ENCODE measurements at regions not wholly inside any gene's neighbourhood (a gene's known extent, or its start where the extent isn't known, plus 50 kb on each side); places are given as distances from the start of the nearest gene placed in this dataset.
"Not testable (repeated sequence)": the region's sequence is repeated elsewhere in the genome, so short reads cannot be mapped to it uniquely, and the experiment has no call there.

DNA sequence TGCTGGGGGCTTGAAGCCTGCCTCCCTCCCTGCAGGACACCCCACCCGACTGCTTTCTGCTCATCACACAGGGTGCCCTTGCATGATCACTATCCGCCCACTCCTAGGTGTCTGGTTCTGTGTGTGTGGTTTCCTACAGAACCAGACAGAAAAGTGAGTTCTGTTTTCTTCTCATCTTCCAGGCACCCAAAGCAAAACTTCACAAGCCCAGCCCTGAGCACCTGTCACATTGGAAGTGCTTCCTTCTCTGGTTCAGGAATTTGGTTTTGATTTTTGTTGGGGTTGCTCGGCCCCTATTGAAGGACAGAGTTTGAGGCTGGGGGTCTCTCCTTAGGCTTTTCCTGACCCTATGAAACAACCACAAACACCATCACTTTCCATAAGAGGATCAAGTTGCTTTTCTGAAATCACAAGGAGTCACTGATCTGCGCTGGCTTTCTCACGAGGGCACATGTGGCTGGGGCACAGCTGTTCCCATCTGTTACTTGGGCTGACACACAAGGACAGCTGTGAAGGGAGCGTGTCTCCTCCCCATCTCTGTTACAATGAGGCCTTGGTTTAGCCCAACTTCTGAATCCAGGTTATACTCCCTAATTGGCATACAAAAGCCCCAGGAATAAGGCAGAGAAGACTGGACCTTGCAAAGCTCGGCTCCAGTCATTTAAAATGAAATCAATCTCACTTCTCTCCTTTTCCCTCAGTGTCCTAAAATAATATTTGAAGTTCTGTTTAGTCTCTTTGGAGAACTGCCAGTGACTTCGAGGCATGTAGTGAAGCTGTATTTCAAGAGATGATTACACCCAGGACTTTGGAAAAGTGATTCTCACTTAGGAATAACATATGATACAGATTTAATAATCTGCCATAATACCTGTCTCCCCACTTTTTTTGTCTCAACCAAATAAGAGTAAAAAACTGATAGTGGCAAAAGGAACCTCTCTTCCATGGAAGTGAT, 213.1 kb upstream of the GAS1 start:
- DNase-seq, result no peak

GRCh38 chr9:87167161-87167560, 219.9 kb upstream of the GAS1 start:
- no peak for DNase-seq

DNA sequence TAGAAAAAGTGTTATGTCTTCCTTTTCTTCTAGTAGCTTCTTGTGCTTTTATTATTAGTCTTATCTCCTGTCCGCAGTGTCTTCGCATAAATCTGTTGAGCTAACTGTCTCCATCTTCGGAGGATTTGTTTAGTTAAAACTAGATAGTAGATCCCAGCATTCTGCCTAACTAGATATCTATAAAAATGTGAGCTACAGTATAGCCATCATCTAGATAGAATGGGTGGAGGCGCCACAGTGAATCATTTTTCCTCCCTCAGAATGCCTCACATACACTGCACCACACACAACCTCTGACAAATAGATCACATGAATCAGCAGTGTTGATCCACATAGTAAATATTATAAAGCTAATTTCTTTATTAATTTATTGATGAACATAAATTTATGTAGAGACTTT, 220.3 kb upstream of the GAS1 start:
- DNase-seq, result no peak

DNA sequence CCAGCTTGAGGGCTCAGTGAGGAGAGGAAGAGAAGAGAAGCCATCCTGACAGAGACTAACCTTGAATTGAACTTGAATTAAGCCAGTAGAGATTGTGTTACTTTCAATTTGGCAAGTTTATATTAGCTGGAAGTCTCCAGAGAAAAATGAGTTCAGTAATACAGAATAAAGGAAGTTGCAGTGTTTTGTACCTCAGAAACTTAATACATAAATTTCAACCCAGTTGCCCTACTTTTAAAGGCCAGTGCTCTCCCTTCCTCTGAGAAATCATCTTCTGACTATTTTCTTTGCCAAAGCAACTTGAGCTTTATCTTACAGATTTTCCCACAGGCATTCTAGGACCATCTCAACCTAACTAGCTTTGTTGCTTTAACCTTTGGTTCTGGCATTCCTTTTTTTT, 231.0 kb upstream of the GAS1 start:
- DNase-seq, result no peak

GRCh38 chr9:87179553-87180340, 232.4 kb upstream of the GAS1 start:
- no peak for DNase-seq

- no peak for DNase-seq
Measured at GRCh38 chr9:87180361-87180760, 233.1 kb upstream of the GAS1 start.

DNA sequence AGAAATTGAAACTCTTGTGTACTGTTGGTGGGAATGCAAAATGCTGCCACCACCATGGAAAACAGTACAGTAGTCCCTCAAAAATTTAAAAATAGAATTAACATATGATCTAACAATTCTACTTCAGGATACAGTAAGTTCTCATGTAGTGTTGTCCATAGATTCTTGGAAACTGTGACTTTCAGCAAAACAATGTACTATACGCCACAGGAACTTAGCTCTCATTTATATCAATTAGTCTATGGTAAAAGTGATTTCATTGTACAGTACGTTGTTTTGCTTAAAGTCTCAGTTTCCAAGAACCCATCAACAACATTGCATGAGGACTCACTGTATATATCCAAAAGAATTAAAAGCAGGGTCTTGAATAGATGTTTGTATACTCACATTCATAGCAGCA, 233.5 kb upstream of the GAS1 start:
- no peak for DNase-seq

- DNase-seq, result no peak
Measured at GRCh38 chr9:87181670-87182069, 234.4 kb upstream of the GAS1 start.

GRCh38 chr9:87184956-87185642, 237.8 kb upstream of the GAS1 start:
- no peak for DNase-seq

GRCh38 chr9:87187656-87188055, 240.3 kb upstream of the GAS1 start:
- DNase-seq, result no peak

DNA sequence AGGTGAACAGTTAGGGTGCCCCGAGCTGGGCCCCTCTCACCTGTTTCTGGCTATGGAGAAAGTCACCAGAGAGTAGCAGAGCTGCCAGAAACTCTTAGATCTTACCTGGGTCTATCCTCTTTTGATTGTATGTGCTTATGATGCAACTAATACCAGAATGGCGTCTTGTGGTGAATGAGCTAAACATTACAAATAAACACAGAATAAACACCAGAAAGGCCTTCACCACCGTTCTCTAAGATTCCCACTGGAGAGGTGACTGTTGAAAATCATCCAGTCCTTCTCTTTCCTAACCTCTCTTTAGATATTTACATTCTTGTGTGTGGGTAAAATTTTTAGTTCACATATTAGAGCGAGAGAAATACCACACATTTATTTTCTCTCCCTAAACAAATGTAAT, 241.7 kb upstream of the GAS1 start:
- DNase-seq, result no peak

- DNase-seq, result no peak
Measured at GRCh38 chr9:87193151-87193550, 245.8 kb upstream of the GAS1 start.

- no peak for DNase-seq
Measured at GRCh38 chr9:87193925-87194868, 246.9 kb upstream of the GAS1 start.

DNA sequence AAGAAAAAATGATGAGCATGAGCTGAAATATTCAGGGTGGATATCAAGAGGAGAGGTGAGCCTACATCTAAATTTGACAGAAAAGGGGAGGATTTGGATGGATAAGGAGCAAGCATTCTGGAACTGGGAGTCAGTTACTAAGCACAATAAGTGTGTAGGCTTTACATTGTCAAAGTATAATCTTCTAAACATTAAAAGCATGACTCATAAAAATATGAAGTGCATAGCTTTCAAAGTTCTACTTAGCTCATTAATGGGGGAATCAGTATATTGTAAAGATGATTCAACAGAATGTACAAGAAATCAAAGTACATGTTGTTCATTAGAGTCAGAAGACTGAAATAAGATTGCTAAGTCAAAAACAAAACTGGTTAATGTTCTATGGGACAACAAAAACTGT, 248.0 kb upstream of the GAS1 start:
- DNase-seq, result no peak

DNA sequence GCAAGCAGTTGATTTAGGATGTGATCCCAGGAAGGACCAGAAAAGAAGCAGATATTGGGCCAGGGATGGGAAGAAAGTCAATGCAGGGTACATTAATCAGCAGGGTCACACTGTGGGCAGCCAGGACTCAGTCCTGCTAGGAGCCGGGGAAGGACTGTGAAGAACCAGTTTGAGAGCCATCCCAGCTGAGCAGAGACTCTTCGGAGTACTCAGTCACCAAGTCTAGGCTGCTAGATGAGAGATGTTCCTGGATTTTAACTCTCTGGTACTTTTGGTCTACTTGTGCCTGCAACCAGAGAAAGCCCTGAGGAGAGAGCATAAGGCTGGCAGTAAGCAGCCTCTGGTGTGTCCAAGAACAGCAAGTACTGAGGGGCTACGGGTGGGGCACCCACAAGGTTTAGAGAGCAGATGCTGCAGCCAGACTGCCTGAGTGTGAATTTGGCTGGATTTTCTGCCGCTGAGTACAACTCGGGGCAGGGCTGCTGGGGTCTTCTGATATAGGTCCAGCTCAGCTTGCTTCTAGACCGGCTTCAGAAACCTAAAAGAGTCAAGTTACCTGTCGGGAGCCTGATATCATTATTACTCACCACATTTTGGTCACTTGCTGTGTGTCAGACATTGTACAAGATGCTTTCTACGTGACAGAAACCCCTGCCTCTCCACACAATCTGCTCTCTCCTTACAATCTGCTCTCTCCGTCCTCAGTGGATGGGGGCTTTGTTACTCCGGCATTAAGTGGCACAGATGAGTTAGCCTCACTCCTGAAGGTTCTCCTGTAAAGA, 250.2 kb upstream of the GAS1 start:
- DNase-seq, result no peak

DNA sequence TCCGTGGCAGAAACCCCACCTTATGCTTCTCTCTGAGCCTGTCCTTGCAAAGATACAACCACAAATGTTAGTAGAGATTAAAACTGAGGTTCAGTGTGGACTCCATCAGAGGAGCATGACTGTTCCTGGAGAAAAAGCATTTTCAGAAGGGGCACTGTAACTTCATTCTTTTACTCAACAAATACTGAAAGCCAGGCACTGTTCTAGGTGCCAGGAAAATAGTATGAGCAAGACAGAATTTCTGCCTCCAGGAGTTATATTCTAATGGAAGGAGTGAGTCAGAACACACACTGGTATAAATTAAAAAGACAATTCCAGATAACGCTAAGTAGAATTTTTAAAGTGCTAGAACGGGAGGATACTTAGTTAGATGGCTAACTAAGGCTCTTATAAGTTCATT, 251.4 kb upstream of the GAS1 start:
- DNase-seq, result no peak

- DNase-seq, result no peak
Measured at GRCh38 chr9:87199278-87199677, 252.0 kb upstream of the GAS1 start.

- DNase-seq, result no peak
Measured at GRCh38 chr9:87199782-87200181, 252.5 kb upstream of the GAS1 start.

DNA sequence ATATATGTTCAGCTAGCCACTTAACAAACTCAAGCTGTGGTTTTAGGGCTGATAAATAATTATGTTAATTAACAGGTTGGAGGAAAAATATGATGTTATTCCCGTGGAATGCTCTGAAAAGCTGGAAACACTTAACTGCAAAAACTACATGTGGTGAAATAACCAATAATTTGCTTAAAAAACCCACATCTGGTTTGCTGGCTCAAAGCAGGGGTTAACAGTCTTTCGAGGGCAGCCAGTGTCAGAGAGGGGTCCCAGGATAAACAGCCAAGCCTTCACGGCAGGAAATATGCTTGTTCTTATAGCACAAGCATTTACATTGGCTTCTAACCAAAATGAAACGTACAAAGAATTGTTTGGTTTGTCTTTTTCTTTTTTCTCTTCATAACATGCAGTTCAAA, 254.0 kb upstream of the GAS1 start:
- DNase-seq, result no peak

GRCh38 chr9:87206064-87206661, 258.9 kb upstream of the GAS1 start:
- no peak for DNase-seq

GRCh38 chr9:87210658-87211057, 263.4 kb upstream of the GAS1 start:
- DNase-seq, result not testable (repeated sequence)
